Vagina (tissue), 2 donors: ENCODE measurements at regions not wholly inside any gene's neighbourhood (a gene's known extent, or its start where the extent isn't known, plus 50 kb on each side); places are given as distances from the start of the nearest gene placed in this dataset.

Experiments used
- CTCF ChIP-seq, 3 experiments: fragments of 450-650 bp in 2 of 3; fragments of 200-600 bp in 1 of 3; sonication (generic) in 1 of 3; IDR thresholded peaks; one replicate each; pipeline ENCODE4 v1.5.1; 2017 to 2019; ENCODE audit warnings: antibody characterized with exemption in 3 of 3, mild to moderate bottlenecking in 2 of 3, moderate library complexity in 2 of 3
- POLR2A ChIP-seq, 2 donors: fragments of 450-650 bp; IDR thresholded peaks; one replicate each; pipeline ENCODE4 v1.6.1; 2017; ENCODE audit warnings: antibody characterized with exemption in 2 of 2, mild to moderate bottlenecking in 2 of 2, moderate library complexity in 2 of 2
- POLR2AphosphoS5 ChIP-seq, 2 donors: sonication (generic); formaldehyde crosslinking; IDR thresholded peaks; one replicate each; pipeline ENCODE4 v1.9.0; 2017; ENCODE audit warnings: antibody characterized with exemption in 2 of 2, mild to moderate bottlenecking in 2 of 2, low read depth in 1 of 2; ENCODE audit not compliant: insufficient read depth in 1 of 2

GRCh38 chr3:146757759-146758158, 152.6 kb upstream of the PLSCR5 start:
- TF ChIP-seq POLR2A (IDR thresholded peaks at IDR 0.05) (no peak), CTCF (IDR thresholded peaks at IDR 0.05) (no peak), POLR2AphosphoS5 (IDR thresholded peaks at IDR 0.05; ENCODE audit: insufficient read depth in 1 of 2, low read depth in 1 of 2) (no peak)
